Panc1 (cell line): ENCODE measurements at regions not wholly inside any gene's neighbourhood (a gene's known extent, or its start where the extent isn't known, plus 50 kb on each side); places are given as distances from the start of the nearest gene placed in this dataset.

Experiments
- ATAC-seq: fragments of 200-7000 bp; cut with Tn5 transposase; 2 replicates; pipeline ENCODE4 v1.9.1; 2020; ENCODE audit warnings: mild to moderate bottlenecking, moderate library complexity
- BruUV-seq: library from RNA; stranded (reverse); fragments of 400-500 nt; replicated peaks from 2 replicates; lab custom pipeline; 2021; lab: Mats Ljungman, UMichigan
- CTCF ChIA-PET: fragments of 300-600 bp; sonication (Branson Sonifier 250); formaldehyde crosslinking; loops from one replicate; lab custom pipeline; 2022; ENCODE audit warnings: antibody characterized with exemption; lab: Charles Lee
- POLR2A ChIA-PET: fragments of 300-600 bp; sonication (Branson Sonifier 250); formaldehyde crosslinking; loops from one replicate; lab custom pipeline; 2022; ENCODE audit warnings: antibody characterized with exemption; lab: Charles Lee
- DNase-seq: peaks from one replicate; pipeline ENCODE4 v3.0.0-alpha.2; 2010; ENCODE audit warnings: low read depth, low spot score
- H3K27ac ChIP-seq: 2 replicates; pipeline ENCODE4 v1.5.1; 2011; ENCODE audit warnings: mild to moderate bottlenecking, low read length, inconsistent platforms
- H3K27me3 ChIP-seq: fragments of 200-500 bp; sonication (Bioruptor generic); 2 replicates; pipeline ENCODE4 v1.6.0; 2014; ENCODE audit warnings: low read length, inconsistent platforms; ENCODE audit not compliant: control insufficient read depth, insufficient read depth
- H3K36me3 ChIP-seq: fragments of 200-500 bp; sonication (Bioruptor generic); 2 replicates; pipeline ENCODE4 v1.5.1; 2014; ENCODE audit warnings: inconsistent platforms, mild to moderate bottlenecking, low read length, moderate library complexity; ENCODE audit not compliant: control insufficient read depth, insufficient read depth
- H3K4me1 ChIP-seq: 2 replicates; pipeline ENCODE4 v1.5.1; 2011; ENCODE audit warnings: inconsistent platforms, mild to moderate bottlenecking, low read length, moderate library complexity; ENCODE audit not compliant: control insufficient read depth, insufficient read depth
- H3K4me3 ChIP-seq, 2 experiments: 2 replicates each; pipeline ENCODE4 v1.5.1; 2011 to 2012; ENCODE audit warnings: low read depth in 2 of 2, low read length in 2 of 2, mild to moderate bottlenecking in 2 of 2, inconsistent platforms in 1 of 2, moderate library complexity in 1 of 2
- H3K9me3 ChIP-seq: fragments of 200-500 bp; sonication (Bioruptor generic); 2 replicates; pipeline ENCODE4 v1.5.1; 2014; ENCODE audit warnings: low read depth, mild to moderate bottlenecking, inconsistent platforms, low read length, moderate library complexity; ENCODE audit not compliant: control insufficient read depth, insufficient read depth
- CTCF ChIP-seq: fragments of 450-650 bp; IDR thresholded peaks from 2 replicates; pipeline ENCODE4 v1.5.1; 2017; ENCODE audit warnings: mild to moderate bottlenecking
- POLR2AphosphoS5 ChIP-seq: IDR thresholded peaks from 2 replicates; pipeline ENCODE4 v1.6.1; 2012; ENCODE audit warnings: mild to moderate bottlenecking, low read depth, low read length, moderate library complexity
- REST ChIP-seq, 2 experiments: IDR thresholded peaks; 2 replicates each; pipeline ENCODE4 v1.6.1; 2011 to 2012; ENCODE audit warnings: low read depth in 2 of 2, control low read depth in 1 of 2, low read length in 1 of 2, mild to moderate bottlenecking in 1 of 2, moderate library complexity in 1 of 2; ENCODE audit not compliant: insufficient read depth in 1 of 2
- SIN3A ChIP-seq: IDR thresholded peaks from 2 replicates; pipeline ENCODE4 v1.6.1; 2012; ENCODE audit warnings: low read depth, mild to moderate bottlenecking, low read length, moderate library complexity, borderline replicate concordance; ENCODE audit not compliant: insufficient read depth
- TCF7L2 ChIP-seq: IDR thresholded peaks from 2 replicates; pipeline ENCODE4 v1.6.1; 2011; ENCODE audit warnings: mild to moderate bottlenecking, low read depth, low read length, inconsistent platforms
- in situ Hi-C: cut with HindIII; loops from 2 replicates; pipeline ENCODE4 v1.10.0; 2016; ENCODE audit warnings: low sequenced_read_pairs, low pct_unique_long_range_greater_than_20kb
- intact Hi-C: fragments of 100-400 bp; cut with micrococcal nuclease; formaldehyde crosslinking; loops from one replicate; pipeline ENCODE4 v1.10.0; 2022; ENCODE audit not compliant: unreplicated experiment

- Histone ChIP-seq H3K4me3 (no peak overlapping the region), H3K36me3 (no peaks in the 10 kb centered on the region), H3K4me1 (no peaks in the 10 kb centered on the region), H3K27me3 (no peaks in the 10 kb centered on the region), H3K9me3 (no peaks in the 10 kb centered on the region), H3K27ac (no peak overlapping the region)
- ChIA-PET POLR2A (no interaction called here), CTCF (no interaction called here)
- no TSS peak for BruUV-seq
- ATAC-seq: no peak
- DNase-seq: no peak
- intact Hi-C loops (no loop called here), in situ Hi-C loops (no loop called here)
- TF ChIP-seq POLR2AphosphoS5 (no peak), REST (IDR thresholded peaks at IDR 0.05; ENCODE audit: insufficient read depth in 1 of 2, low read depth in 2 of 2, low read length in 1 of 2) (no peak), CTCF (no peak), TCF7L2 (no peak), SIN3A (no peak)
These were observed 65.4 kb upstream of the ESRRG start for GRCh38 chr1:216788671-216789070.

GRCh38 chr1:216785737-216786136 is 62.5 kb upstream of the ESRRG start:
- intact Hi-C loops: no loop called here
- POLR2A ChIA-PET: no interaction called here
- CTCF ChIA-PET: no interaction called here
- DNase-seq: no peak
- no peaks in the 10 kb centered on the region for H3K4me1 ChIP-seq
- H3K9me3 ChIP-seq: no peaks in the 10 kb centered on the region
- no peaks in the 10 kb centered on the region for H3K36me3 ChIP-seq
- no TSS peak for BruUV-seq
- in situ Hi-C loops: no loop called here
- ATAC-seq: no peak
- H3K4me3 ChIP-seq: no peak overlapping the region
- TF ChIP-seq CTCF (no peak), TCF7L2 (no peak), SIN3A (no peak), POLR2AphosphoS5 (no peak), REST (IDR thresholded peaks at IDR 0.05; ENCODE audit: insufficient read depth in 1 of 2, low read depth in 2 of 2, low read length in 1 of 2) (no peak)
- no peak overlapping the region for H3K27ac ChIP-seq
- no peaks in the 10 kb centered on the region for H3K27me3 ChIP-seq
